H9 (cell line): ENCODE measurements at regions not wholly inside any gene's neighbourhood (a gene's known extent, or its start where the extent isn't known, plus 50 kb on each side); places are given as distances from the start of the nearest gene placed in this dataset.

Experiments
- DNase-seq: peaks from one replicate; pipeline ENCODE4 v3.0.0-alpha.2; 2017
- H2AFZ ChIP-seq: one replicate; pipeline ENCODE4 v1.6.1; 2013; ENCODE audit warnings: mild to moderate bottlenecking, low read length, control low read depth, moderate library complexity
- H2AK5ac ChIP-seq: 2 replicates; pipeline ENCODE4 v1.6.1; 2013; ENCODE audit warnings: low read length, control low read depth, mixed read lengths; ENCODE audit not compliant: insufficient read length
- H2BK120ac ChIP-seq: one replicate; pipeline ENCODE4 v1.6.1; 2013; ENCODE audit warnings: low read depth, mild to moderate bottlenecking, low read length, control low read depth, inconsistent platforms; ENCODE audit not compliant: poor library complexity, severe bottlenecking
- H2BK12ac ChIP-seq: 2 replicates; pipeline ENCODE4 v1.6.1; 2013; ENCODE audit warnings: low read length, control low read depth, mixed read lengths, low read depth; ENCODE audit not compliant: insufficient read length
- H2BK15ac ChIP-seq: 2 replicates; pipeline ENCODE4 v1.6.1; 2013; ENCODE audit warnings: low read depth, low read length, control low read depth
- H2BK20ac ChIP-seq: one replicate; pipeline ENCODE4 v1.6.1; 2013; ENCODE audit warnings: low read depth, mild to moderate bottlenecking, low read length, control low read depth, inconsistent platforms; ENCODE audit not compliant: poor library complexity, severe bottlenecking
- H2BK5ac ChIP-seq: 2 replicates; pipeline ENCODE4 v1.6.1; 2013; ENCODE audit warnings: low read length, control low read depth, mixed read lengths; ENCODE audit not compliant: insufficient read length
- H3K14ac ChIP-seq: 2 replicates; pipeline ENCODE4 v1.6.1; 2013; ENCODE audit warnings: low read length, control low read depth; ENCODE audit not compliant: insufficient read depth
- H3K18ac ChIP-seq: 2 replicates; pipeline ENCODE4 v1.6.1; 2013; ENCODE audit warnings: low read depth, mild to moderate bottlenecking, mixed read lengths, low read length, control low read depth; ENCODE audit not compliant: insufficient read length
- H3K23ac ChIP-seq: 2 replicates; pipeline ENCODE4 v1.6.1; 2013; ENCODE audit warnings: low read length, control low read depth, mixed read lengths, low read depth; ENCODE audit not compliant: insufficient read length
- H3K23me2 ChIP-seq: 2 replicates; pipeline ENCODE4 v1.6.1; 2013; ENCODE audit warnings: low read depth, mild to moderate bottlenecking, mixed read lengths, low read length, control low read depth; ENCODE audit not compliant: insufficient read length, poor library complexity, severe bottlenecking
- H3K27ac ChIP-seq: 2 replicates; pipeline ENCODE4 v1.5.1; 2013; ENCODE audit warnings: low read length, control low read depth, mixed read lengths, low read depth; ENCODE audit not compliant: insufficient read length
- H3K27me3 ChIP-seq: 2 replicates; pipeline ENCODE4 v1.6.1; 2013; ENCODE audit warnings: low read length, control low read depth, inconsistent platforms; ENCODE audit not compliant: insufficient read depth
- H3K4ac ChIP-seq: 2 replicates; pipeline ENCODE4 v1.6.1; 2013; ENCODE audit warnings: low read depth, mild to moderate bottlenecking, control low read depth, inconsistent platforms, low read length, moderate library complexity
- H3K4me1 ChIP-seq: 2 replicates; pipeline ENCODE4 v1.6.1; 2013; ENCODE audit warnings: low read length, control low read depth, inconsistent platforms; ENCODE audit not compliant: insufficient read depth
- H3K4me2 ChIP-seq: 2 replicates; pipeline ENCODE4 v1.6.1; 2013; ENCODE audit warnings: low read length, control low read depth, mixed read lengths; ENCODE audit not compliant: insufficient read length, insufficient read depth
- H3K56ac ChIP-seq: 2 replicates; pipeline ENCODE4 v1.6.1; 2013; ENCODE audit warnings: low read depth, mild to moderate bottlenecking, mixed read lengths, low read length, control low read depth; ENCODE audit not compliant: insufficient read length
- H3K79me1 ChIP-seq: 2 replicates; pipeline ENCODE4 v1.6.1; 2013; ENCODE audit warnings: low read depth, mild to moderate bottlenecking, moderate library complexity, low read length, control low read depth, inconsistent platforms; ENCODE audit not compliant: insufficient read depth, poor library complexity, severe bottlenecking
- H3K79me2 ChIP-seq: 2 replicates; pipeline ENCODE4 v1.6.1; 2013; ENCODE audit warnings: low read length, control low read depth, inconsistent platforms; ENCODE audit not compliant: insufficient read depth
- H3K9ac ChIP-seq: 2 replicates; pipeline ENCODE4 v1.6.1; 2013; ENCODE audit warnings: low read length, control low read depth, mixed read lengths; ENCODE audit not compliant: insufficient read length; ENCODE audit errors: extremely low read depth
- H3K9me3 ChIP-seq: one replicate; pipeline ENCODE4 v1.6.1; 2013; ENCODE audit warnings: low read depth, low read length, inconsistent platforms; ENCODE audit not compliant: control insufficient read depth
- H3T11ph ChIP-seq: one replicate; pipeline ENCODE4 v1.6.1; 2013; ENCODE audit warnings: mild to moderate bottlenecking, low read length, control low read depth, inconsistent platforms
- H4K20me1 ChIP-seq: one replicate; pipeline ENCODE4 v1.6.1; 2013; ENCODE audit not compliant: control insufficient read depth, insufficient read length, insufficient read depth
- H4K5ac ChIP-seq: 2 replicates; pipeline ENCODE4 v1.6.1; 2013; ENCODE audit warnings: low read depth, mild to moderate bottlenecking, mixed read lengths, low read length, control low read depth; ENCODE audit not compliant: insufficient read length
- H4K8ac ChIP-seq: replicated peaks from 2 replicates; pipeline ENCODE4 v1.6.1; 2013; ENCODE audit warnings: low read length, control low read depth, mixed read lengths, low read depth; ENCODE audit not compliant: insufficient read length
- H4K91ac ChIP-seq: 2 replicates; pipeline ENCODE4 v1.6.1; 2013; ENCODE audit warnings: low read depth, mild to moderate bottlenecking, moderate library complexity, mixed read lengths, low read length, control low read depth; ENCODE audit not compliant: insufficient read length
- H3K27ac Mint-ChIP-seq, 3 experiments: 2 replicates in 2 of 3; 3 replicates in 1 of 3; pipeline ENCODE4 v1.8.0; 2020 to 2021; ENCODE audit warnings: mixed read lengths in 3 of 3, mild to moderate bottlenecking in 1 of 3, moderate library complexity in 1 of 3
- H3K27me3 Mint-ChIP-seq: 2 replicates; pipeline ENCODE4 v1.8.0; 2021; ENCODE audit warnings: low read depth, mild to moderate bottlenecking, moderate library complexity, mixed read lengths
- H3K36me3 Mint-ChIP-seq, 3 experiments: 2 replicates in 2 of 3; 3 replicates in 1 of 3; pipeline ENCODE4 v1.8.0; 2020 to 2021; ENCODE audit warnings: low read depth in 3 of 3, mixed read lengths in 3 of 3; ENCODE audit not compliant: insufficient read depth in 1 of 3
- H3K4me1 Mint-ChIP-seq, 2 experiments: 2 replicates each; pipeline ENCODE4 v1.8.0; 2020; ENCODE audit warnings: mixed read lengths in 2 of 2
- H3K4me3 Mint-ChIP-seq, 2 experiments: 2 replicates in 1 of 2; 3 replicates in 1 of 2; pipeline ENCODE4 v1.8.0; 2020 to 2021; ENCODE audit warnings: mild to moderate bottlenecking in 2 of 2, mixed read lengths in 2 of 2, moderate library complexity in 1 of 2
- H3K9me3 Mint-ChIP-seq, 2 experiments: 2 replicates in 1 of 2; 3 replicates in 1 of 2; pipeline ENCODE4 v1.8.0; 2020; ENCODE audit warnings: mild to moderate bottlenecking in 2 of 2, mixed read lengths in 2 of 2, moderate library complexity in 1 of 2
- CTCF ChIP-seq: fragments of 200-600 bp; sonication (generic); conservative IDR thresholded peaks from 3 replicates; pipeline ENCODE4 v1.8.0; 2021; ENCODE audit warnings: antibody characterized with exemption, mild to moderate bottlenecking
- WGBS: extraction: QIAGEN DNeasy Blood & Tissue Kit; methylation state at CpG from one replicate; pipeline ENCODE4 v1.1.7; 2013; ENCODE audit warnings: missing lambda C conversion rate, low lambda C conversion rate, mixed read lengths; ENCODE audit not compliant: insufficient read length; ENCODE audit errors: extremely low coverage; 5-methylcytosine and 5-hydroxymethylcytosine counted together

DNA sequence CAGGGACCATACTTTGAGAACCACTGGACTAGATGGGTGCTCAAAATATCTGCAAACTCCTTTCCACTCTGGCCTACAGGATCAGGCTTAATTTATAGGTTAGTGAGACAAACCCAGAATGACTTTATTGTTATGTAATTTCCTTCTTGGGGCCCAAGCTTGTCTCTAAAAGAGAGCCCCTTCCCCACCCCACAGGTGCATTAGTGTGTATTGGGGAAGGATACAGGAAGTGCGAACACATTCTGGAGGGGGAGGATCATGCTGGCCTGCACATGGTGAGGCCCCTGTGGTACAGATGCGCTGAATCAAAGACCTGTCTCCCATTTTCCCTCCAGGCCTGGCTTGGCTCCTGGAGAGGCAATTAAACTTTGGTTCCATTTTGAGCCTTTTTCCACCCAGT lies 273.0 kb upstream of the LRTM1 start:
- Histone ChIP-seq H2AFZ (no peak overlapping the region), H3K27me3 (no peaks in the 10 kb centered on the region), H2AK5ac (no peak overlapping the region), H3K23ac (no peak overlapping the region), H3K56ac (no peak overlapping the region), H3K9me3 (no peaks in the 10 kb centered on the region), H2BK5ac (no peak overlapping the region), H4K91ac (no peak overlapping the region), H3K4me1 (no peaks in the 10 kb centered on the region), H4K8ac (no peak overlapping the region), H3T11ph (no peak overlapping the region), H2BK12ac (no peak overlapping the region), H3K79me1 (no peaks in the 10 kb centered on the region), H2BK120ac (no peak overlapping the region), H4K20me1 (no peaks in the 10 kb centered on the region), H2BK20ac (no peak overlapping the region), H3K4ac (no peak overlapping the region), H3K27ac (no peak overlapping the region), H4K5ac (no peak overlapping the region), H3K14ac (no peak overlapping the region), H3K18ac (no peak overlapping the region), H2BK15ac (no peak overlapping the region), H3K9ac (no peak overlapping the region), H3K79me2 (no peaks in the 10 kb centered on the region), H3K23me2 (no peaks in the 10 kb centered on the region), H3K4me2 (no peak overlapping the region)
- no peak for DNase-seq
- WGBS: no CpG with 5 or more reads among the region's 2 CpGs
- no peaks in the 10 kb centered on the region for H3K9me3 Mint-ChIP-seq
- 0 out of 2 replicates have a peak, but pooled peaks cover 2% of the 10 kb centered on the region for H3K27me3 Mint-ChIP-seq
- H3K4me1 Mint-ChIP-seq: peaks cover 11 to 22% of the 10 kb centered on the region in 2 experiments
- TF ChIP-seq CTCF: no peak
- no peaks in the 10 kb centered on the region for H3K36me3 Mint-ChIP-seq
- H3K4me3 Mint-ChIP-seq: no peak overlapping the region
- no peak overlapping the region for H3K27ac Mint-ChIP-seq
